Body of pancreas (tissue), 4 donors: ENCODE measurements at regions not wholly inside any gene's neighbourhood (a gene's known extent, or its start where the extent isn't known, plus 50 kb on each side); places are given as distances from the start of the nearest gene placed in this dataset.

Experiments
- ATAC-seq: fragments of 150-250 bp; one replicate; pipeline ENCODE4 v1.9.1; 2016
- DNase-seq, 4 donors: peaks; one replicate each; pipeline ENCODE4 v3.0.0-alpha.2; 2019
- H3K27ac ChIP-seq, 4 donors: fragments of 200-600 bp; sonication (generic); 1 replicate in 3 of 4; 2 replicates in 1 of 4; pipeline versions ENCODE4 v1.5.1 to v1.6.1; 2016 to 2019; ENCODE audit warnings: mild to moderate bottlenecking in 1 of 4, mixed read lengths in 1 of 4, moderate library complexity in 1 of 4
- H3K27me3 ChIP-seq, 2 donors: fragments of 200-600 bp; sonication (generic); one replicate each; pipeline ENCODE4 v1.6.0; 2016; ENCODE audit warnings: mild to moderate bottlenecking in 1 of 2
- H3K36me3 ChIP-seq, 2 donors: fragments of 200-600 bp; sonication (generic); replicated peaks in 1 of 2; 2 replicates each; pipeline ENCODE4 v1.5.1; 2016; ENCODE audit warnings: low read depth in 2 of 2; ENCODE audit not compliant: insufficient read depth in 1 of 2
- H3K4me1 ChIP-seq: fragments of 200-600 bp; sonication (generic); one replicate; pipeline ENCODE4 v1.6.0; 2016
- H3K4me3 ChIP-seq, 2 donors: fragments of 200-600 bp; sonication (generic); 1 replicate in 1 of 2; 2 replicates in 1 of 2; pipeline ENCODE4 v1.5.1; 2016 to 2019
- H3K9me3 ChIP-seq, 3 donors: fragments of 200-600 bp; sonication (generic); 1 replicate in 2 of 3; 2 replicates in 1 of 3; pipeline ENCODE4 v1.5.1; 2016
- CTCF ChIP-seq, 7 experiments: fragments of 450-650 bp in 4 of 7; fragments of 200-600 bp in 3 of 7; sonication (generic) in 3 of 7; IDR thresholded peaks; one replicate each; pipeline ENCODE4 v1.5.1; 2016 to 2019; ENCODE audit warnings: antibody characterized with exemption in 7 of 7
- POLR2A ChIP-seq, 3 donors: fragments of 450-650 bp; IDR thresholded peaks; one replicate each; pipeline ENCODE4 v1.6.1; 2016; ENCODE audit warnings: antibody characterized with exemption in 3 of 3, mild to moderate bottlenecking in 2 of 3
- WGBS, 2 donors: methylation state at CpG; one replicate each; pipeline ENCODE4 v1.1.5; 2017; 5-methylcytosine and 5-hydroxymethylcytosine counted together
- intact Hi-C: fragments of 100-400 bp; cut with DNase I; formaldehyde crosslinking; loops from one replicate; pipeline ENCODE4 v1.15.1; 2023

DNA sequence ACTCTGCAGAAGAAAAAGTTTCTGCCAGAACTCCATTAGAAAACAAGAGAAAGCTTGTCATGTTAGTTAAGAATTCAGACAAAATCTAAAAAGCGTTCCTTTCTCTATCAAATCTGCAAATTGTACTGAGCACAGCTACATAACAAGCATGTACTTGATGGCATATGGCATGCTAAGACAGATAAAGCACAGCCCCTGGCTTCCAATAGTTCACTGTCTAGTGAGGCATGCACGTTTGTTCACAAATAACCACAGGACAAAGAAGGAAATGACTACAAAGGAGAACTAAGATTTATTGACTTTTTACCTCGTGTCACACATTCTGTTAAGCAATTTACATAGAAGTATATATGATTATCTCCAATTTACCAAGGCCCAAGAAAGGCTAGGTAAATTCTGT is 518.2 kb upstream of the TLE4 start:
- H3K27ac ChIP-seq: no peak overlapping the region
- no peaks in the 10 kb centered on the region for H3K4me1 ChIP-seq
- H3K9me3 ChIP-seq: no peaks in the 10 kb centered on the region
- no peak overlapping the region for H3K4me3 ChIP-seq
- intact Hi-C loops: no loop called here
- 28 to 37% methylated on average over 3 of the region's 3 CpGs for WGBS, 2 donors
- H3K36me3 ChIP-seq: no peaks in the 10 kb centered on the region
- TF ChIP-seq POLR2A (IDR thresholded peaks at IDR 0.05) (no peak), CTCF (IDR thresholded peaks at IDR 0.05) (no peak)
- no peaks in the 10 kb centered on the region for H3K27me3 ChIP-seq
- no peak for DNase-seq
- no peak for ATAC-seq

DNA sequence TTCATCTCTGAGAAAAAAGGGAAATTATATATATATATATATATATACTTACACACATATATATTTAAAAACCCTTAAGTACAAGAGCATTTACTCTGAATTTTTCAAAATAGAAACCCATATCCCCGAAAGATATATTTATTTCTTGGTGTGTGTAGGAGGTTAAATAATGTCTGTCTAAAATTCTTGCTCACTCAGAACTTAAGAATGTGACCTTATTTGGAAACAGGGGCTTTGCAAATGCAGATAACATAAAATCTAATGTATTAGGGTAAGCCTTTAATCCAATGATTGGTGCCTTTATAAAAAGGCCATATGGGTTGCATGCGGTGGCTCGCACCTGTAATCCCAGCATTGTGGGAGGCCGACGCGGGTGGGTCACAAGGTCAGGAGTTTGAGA is 517.3 kb upstream of the TLE4 start:
- H3K27me3 ChIP-seq: no peaks in the 10 kb centered on the region
- H3K27ac ChIP-seq: no peak overlapping the region
- ATAC-seq (no peak), DNase-seq (no peak)
- TF ChIP-seq POLR2A (IDR thresholded peaks at IDR 0.05) (no peak), CTCF (IDR thresholded peaks at IDR 0.05) (no peak)
- intact Hi-C loops: no loop called here
- H3K4me3 ChIP-seq: no peak overlapping the region
- H3K9me3 ChIP-seq: no peaks in the 10 kb centered on the region
- WGBS, 2 donors: 90 to 93% methylated on average over 6 of the region's 6 CpGs
- H3K4me1 ChIP-seq: no peaks in the 10 kb centered on the region
- no peaks in the 10 kb centered on the region for H3K36me3 ChIP-seq

- WGBS, 2 donors: 73 to 77% methylated on average over 5 of the region's 5 CpGs
- DNase-seq (no peak), ATAC-seq (no peak)
- intact Hi-C loops: no loop called here
- H3K4me3 ChIP-seq: no peak overlapping the region
- no peak overlapping the region for H3K27ac ChIP-seq
- H3K4me1 ChIP-seq: no peaks in the 10 kb centered on the region
- H3K9me3 ChIP-seq: no peaks in the 10 kb centered on the region
- TF ChIP-seq CTCF (IDR thresholded peaks at IDR 0.05) (no peak), POLR2A (IDR thresholded peaks at IDR 0.05) (no peak)
- H3K27me3 ChIP-seq: no peaks in the 10 kb centered on the region
- H3K36me3 ChIP-seq: no peaks in the 10 kb centered on the region
Observed at GRCh38 chr9:79056041-79056440, 515.7 kb upstream of the TLE4 start.

DNA sequence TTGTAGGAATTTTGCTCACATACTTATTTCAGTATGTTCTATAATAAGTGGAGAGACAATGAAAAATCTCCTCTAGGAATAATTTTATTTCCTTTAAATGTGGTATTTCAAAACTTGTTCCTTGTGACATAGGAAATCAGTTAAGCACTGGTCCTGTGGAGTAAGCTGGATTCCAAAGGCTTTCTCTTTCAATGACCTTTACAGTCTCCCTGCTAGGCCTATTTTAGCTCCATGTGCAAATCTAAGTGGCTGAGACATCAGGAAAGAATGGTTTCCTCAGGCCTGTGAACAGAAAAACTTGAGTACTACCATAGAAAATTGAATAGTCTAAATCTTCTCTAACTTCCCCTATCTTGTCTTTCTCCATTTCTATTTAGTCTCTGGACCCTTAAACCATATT is 514.2 kb upstream of the TLE4 start:
- ATAC-seq: no peak
- no peaks in the 10 kb centered on the region for H3K36me3 ChIP-seq
- no peak for TF ChIP-seq CTCF (IDR thresholded peaks at IDR 0.05)
- no peak for TF ChIP-seq POLR2A (IDR thresholded peaks at IDR 0.05)
- H3K4me1 ChIP-seq: no peaks in the 10 kb centered on the region
- intact Hi-C loops: no loop called here
- H3K27ac ChIP-seq: no peak overlapping the region
- no peaks in the 10 kb centered on the region for H3K9me3 ChIP-seq
- no peak for DNase-seq
- H3K27me3 ChIP-seq: no peaks in the 10 kb centered on the region
- no peak overlapping the region for H3K4me3 ChIP-seq

DNA sequence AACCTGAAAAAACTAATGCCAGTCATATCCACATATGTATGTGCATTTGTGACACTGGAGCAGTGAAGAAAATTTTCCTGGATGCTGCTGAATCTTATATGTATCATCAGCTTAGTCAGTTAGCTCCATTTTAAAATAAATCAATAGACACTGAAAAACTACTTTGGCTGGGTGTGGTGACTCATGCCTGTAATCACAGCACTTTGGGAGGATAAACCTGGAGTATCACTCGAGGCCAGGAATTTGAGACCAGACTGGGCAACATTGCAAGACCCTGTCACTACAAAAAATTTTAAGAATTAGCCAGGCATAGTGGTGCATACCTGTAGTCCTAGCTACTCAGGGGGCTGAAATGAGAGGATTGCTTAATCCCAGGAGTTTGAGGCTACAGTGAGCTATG is 511.0 kb upstream of the TLE4 start:
- ATAC-seq (no peak), DNase-seq (no peak)
- intact Hi-C loops: no loop called here
- TF ChIP-seq POLR2A (IDR thresholded peaks at IDR 0.05): no peak
- TF ChIP-seq CTCF (IDR thresholded peaks at IDR 0.05): no peak
- WGBS, 2 donors: 75 to 88% methylated on average over 1 of the region's 1 CpG
- Histone ChIP-seq H3K9me3 (no peaks in the 10 kb centered on the region), H3K27me3 (no peaks in the 10 kb centered on the region), H3K27ac (no peak overlapping the region), H3K36me3 (no peaks in the 10 kb centered on the region), H3K4me3 (no peak overlapping the region), H3K4me1 (no peaks in the 10 kb centered on the region)
